ENCODE measurements at regions not wholly inside any gene's neighbourhood (a gene's known extent, or its start where the extent isn't known, plus 50 kb on each side); places are given as distances from the start of the nearest gene placed in this dataset.

GRCh38 chr9:81305561-81306182 is 383.7 kb downstream of the TLE1 start:
- ATAC-seq (no peak), DNase-seq (no peak)
- Histone ChIP-seq H3K27ac (no peak overlapping the region), H3K4me3 (no peak overlapping the region), H3K36me3 (no peaks in the 10 kb centered on the region), H3K27me3 (no peaks in the 10 kb centered on the region), H3K9me3 (peaks cover 0 to 10% of the 10 kb centered on the region in 2 donors), H3K4me1 (no peaks in the 10 kb centered on the region)
- intact Hi-C loops (cut with DNase I) = no loop called here
- no peak for TF ChIP-seq CTCF (IDR thresholded peaks at IDR 0.05)

GRCh38 chr9:81303658-81304057 is 385.7 kb downstream of the TLE1 start:
- Histone ChIP-seq H3K4me3 (no peak overlapping the region), H3K9me3 (peaks cover 0 to 17% of the 10 kb centered on the region in 2 donors), H3K27ac (no peak overlapping the region), H3K36me3 (no peaks in the 10 kb centered on the region), H3K27me3 (no peaks in the 10 kb centered on the region), H3K4me1 (no peaks in the 10 kb centered on the region)
- DNase-seq (no peak), ATAC-seq (no peak)
- TF ChIP-seq CTCF (IDR thresholded peaks at IDR 0.05) = no peak
- intact Hi-C loops (cut with DNase I) = no loop called here

GRCh38 chr9:81293651-81294050 is 395.7 kb downstream of the TLE1 start:
- no peak for TF ChIP-seq CTCF (IDR thresholded peaks at IDR 0.05)
- Histone ChIP-seq H3K27me3 (no peaks in the 10 kb centered on the region), H3K4me3 (no peak overlapping the region), H3K9me3 (peaks cover 0 to 7% of the 10 kb centered on the region in 2 donors), H3K27ac (no peak overlapping the region), H3K4me1 (no peaks in the 10 kb centered on the region), H3K36me3 (no peaks in the 10 kb centered on the region)
- ATAC-seq = no peak
- DNase-seq = no peak
- intact Hi-C loops (cut with DNase I) = no loop called here

- DNase-seq = no peak
- no peaks in the 10 kb centered on the region for H3K27me3 ChIP-seq
- H3K27ac ChIP-seq = no peak overlapping the region
- H3K9me3 ChIP-seq = peaks cover 0 to 7% of the 10 kb centered on the region in 2 donors
- H3K4me1 ChIP-seq = no peaks in the 10 kb centered on the region
- ATAC-seq = no peak
- H3K36me3 ChIP-seq = no peaks in the 10 kb centered on the region
- intact Hi-C loops (cut with DNase I) = no loop called here
- H3K4me3 ChIP-seq = no peak overlapping the region
- no peak for TF ChIP-seq CTCF (IDR thresholded peaks at IDR 0.05)
These were observed 397.1 kb downstream of the TLE1 start for GRCh38 chr9:81292056-81292805.

GRCh38 chr9:81289622-81290021 is 399.7 kb downstream of the TLE1 start:
- Histone ChIP-seq H3K27me3 (no peaks in the 10 kb centered on the region), H3K36me3 (no peaks in the 10 kb centered on the region), H3K27ac (no peak overlapping the region), H3K9me3 (peaks cover 0 to 7% of the 10 kb centered on the region in 2 donors), H3K4me1 (no peaks in the 10 kb centered on the region), H3K4me3 (no peak overlapping the region)
- no peak for ATAC-seq
- DNase-seq = no peak
- intact Hi-C loops (cut with DNase I) = no loop called here
- TF ChIP-seq CTCF (IDR thresholded peaks at IDR 0.05) = no peak

Measured in left lung (tissue), 4 donors.